Liver (tissue), 7 donors: ENCODE measurements at regions not wholly inside any gene's neighbourhood (a gene's known extent, or its start where the extent isn't known, plus 50 kb on each side); places are given as distances from the start of the nearest gene placed in this dataset.

Experiments
- DNase-seq: peaks from one replicate; pipeline ENCODE4 v3.0.0-alpha.2; 2017; ENCODE audit warnings: low spot score
- H3K27ac ChIP-seq, 2 donors: one replicate each; pipeline ENCODE4 v1.7.0; 2013; ENCODE audit warnings: inconsistent platforms in 2 of 2, low read length in 2 of 2, control low read depth in 1 of 2, low read depth in 1 of 2, mild to moderate bottlenecking in 1 of 2
- H3K27me3 ChIP-seq, 4 donors: one replicate each; pipeline versions ENCODE4 v1.6.1 to v1.7.0; 2013; ENCODE audit warnings: low read length in 3 of 4, inconsistent platforms in 1 of 4, mild to moderate bottlenecking in 1 of 4, moderate library complexity in 1 of 4; ENCODE audit not compliant: control insufficient read depth in 4 of 4, insufficient read depth in 4 of 4
- H3K36me3 ChIP-seq, 4 donors: one replicate each; pipeline versions ENCODE4 v1.6.1 to v1.7.0; 2013; ENCODE audit warnings: low read length in 3 of 4, mild to moderate bottlenecking in 3 of 4, low read depth in 1 of 4, moderate library complexity in 1 of 4; ENCODE audit not compliant: control insufficient read depth in 4 of 4, insufficient read depth in 3 of 4
- H3K4me1 ChIP-seq, 4 donors: one replicate each; pipeline versions ENCODE4 v1.6.1 to v1.7.0; 2013; ENCODE audit warnings: low read length in 3 of 4, mild to moderate bottlenecking in 3 of 4, moderate library complexity in 1 of 4; ENCODE audit not compliant: control insufficient read depth in 4 of 4, insufficient read depth in 4 of 4
- H3K4me3 ChIP-seq, 3 donors: one replicate each; pipeline versions ENCODE4 v1.6.1 to v1.7.0; 2013; ENCODE audit warnings: low read length in 3 of 3, control low read depth in 1 of 3, low read depth in 1 of 3, mild to moderate bottlenecking in 1 of 3
- H3K9ac ChIP-seq, 2 donors: one replicate each; pipeline ENCODE4 v1.7.0; 2013; ENCODE audit warnings: low read length in 2 of 2, mild to moderate bottlenecking in 2 of 2, moderate library complexity in 2 of 2, control low read depth in 1 of 2, low read depth in 1 of 2
- H3K9me3 ChIP-seq, 4 donors: one replicate each; pipeline versions ENCODE4 v1.6.1 to v1.7.0; 2013; ENCODE audit warnings: low read length in 3 of 4; ENCODE audit not compliant: control insufficient read depth in 4 of 4
- ATF3 ChIP-seq: IDR thresholded peaks from 2 replicates; pipeline ENCODE4 v1.6.1; 2016; ENCODE audit warnings: antibody characterized with exemption
- CTCF ChIP-seq: fragments of 150-350 bp; IDR thresholded peaks from 2 replicates; pipeline ENCODE4 v1.5.1; 2017; ENCODE audit warnings: improper control_type of control experiment, low read depth, low read length; ENCODE audit not compliant: missing input control
- EGR1 ChIP-seq, 2 donors: IDR thresholded peaks; 2 replicates each; pipeline ENCODE4 v1.6.1; 2016 to 2018; ENCODE audit warnings: antibody characterized with exemption in 2 of 2, low read depth in 2 of 2
- FOXA1 ChIP-seq: IDR thresholded peaks from 2 replicates; pipeline ENCODE4 v1.6.1; 2016; ENCODE audit warnings: antibody characterized with exemption
- FOXA2 ChIP-seq: IDR thresholded peaks from 2 replicates; pipeline ENCODE4 v1.6.1; 2016; ENCODE audit warnings: antibody characterized with exemption
- GABPA ChIP-seq, 2 donors: IDR thresholded peaks in 1 of 2; conservative IDR thresholded peaks in 1 of 2; 2 replicates each; pipeline ENCODE4 v1.6.1; 2016; ENCODE audit warnings: antibody characterized with exemption in 2 of 2, mild to moderate bottlenecking in 1 of 2, moderate library complexity in 1 of 2
- HNF4A ChIP-seq, 2 donors: conservative IDR thresholded peaks; 2 replicates each; pipeline ENCODE4 v1.6.1; 2016; ENCODE audit warnings: antibody characterized with exemption in 2 of 2, mild to moderate bottlenecking in 2 of 2
- HNF4G ChIP-seq: IDR thresholded peaks from 2 replicates; pipeline ENCODE4 v1.6.1; 2016; ENCODE audit warnings: antibody characterized with exemption
- JUND ChIP-seq, 2 donors: IDR thresholded peaks; 2 replicates each; pipeline ENCODE4 v1.6.1; 2016; ENCODE audit warnings: antibody characterized with exemption in 2 of 2
- NR2F2 ChIP-seq: IDR thresholded peaks from 2 replicates; pipeline ENCODE4 v1.6.1; 2016; ENCODE audit warnings: antibody characterized with exemption
- RXRA ChIP-seq, 2 donors: IDR thresholded peaks; 2 replicates each; pipeline ENCODE4 v1.6.1; 2017 to 2018; ENCODE audit warnings: antibody characterized with exemption in 2 of 2, mild to moderate bottlenecking in 1 of 2
- SP1 ChIP-seq: IDR thresholded peaks from 2 replicates; pipeline ENCODE4 v1.6.1; 2018; ENCODE audit warnings: antibody characterized with exemption, mild to moderate bottlenecking
- TAF1 ChIP-seq: conservative IDR thresholded peaks from 2 replicates; pipeline ENCODE4 v1.6.1; 2016; ENCODE audit warnings: antibody characterized with exemption, mild to moderate bottlenecking
- YY1 ChIP-seq: IDR thresholded peaks from 2 replicates; pipeline ENCODE4 v1.6.1; 2016; ENCODE audit warnings: antibody characterized with exemption, mild to moderate bottlenecking
- TF ChIP-seq, protein P1 (sequence below): IDR thresholded peaks from 2 replicates; pipeline ENCODE4 v1.6.1; 2016; ENCODE audit warnings: antibody characterized with exemption
- TF ChIP-seq, protein P2 (sequence below): IDR thresholded peaks from 2 replicates; pipeline ENCODE4 v1.6.1; 2016; ENCODE audit warnings: antibody characterized with exemption
- TF ChIP-seq, protein P3 (sequence below): IDR thresholded peaks from 2 replicates; pipeline ENCODE4 v1.6.1; 2016; ENCODE audit warnings: antibody characterized with exemption, mild to moderate bottlenecking
- donor health status: healthy.
- donor health status: healthy.
- donor health status: healthy.
- donor health status: healthy.

DNA sequence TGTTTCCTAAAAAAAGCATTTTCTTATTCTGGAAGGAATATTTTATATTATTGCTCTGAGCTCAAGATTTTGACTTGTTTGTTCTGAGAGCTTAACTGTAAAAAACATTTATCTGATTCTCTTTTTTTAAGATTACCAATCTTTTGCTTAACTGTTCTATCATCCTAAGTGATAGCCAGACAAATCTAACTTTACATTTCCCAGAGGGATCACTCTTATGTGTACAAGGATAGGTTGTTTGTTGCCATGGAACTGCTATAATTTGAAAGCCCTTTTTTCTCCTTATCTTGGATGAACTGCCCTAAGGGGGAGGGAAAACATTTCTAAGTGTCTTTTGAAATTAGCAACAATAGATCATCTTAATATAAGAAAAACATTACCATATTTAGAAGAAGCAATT lies 494.7 kb downstream of the TRAM1L1 start:
- Histone ChIP-seq H3K36me3 (no peaks in the 10 kb centered on the region), H3K9ac (no peak overlapping the region), H3K27me3 (no peaks in the 10 kb centered on the region), H3K27ac (no peak overlapping the region), H3K4me1 (no peaks in the 10 kb centered on the region), H3K4me3 (no peak overlapping the region), H3K9me3 (no peaks in the 10 kb centered on the region)
- DNase-seq: no peak
- TF ChIP-seq YY1 (no peak), FOXA2 (no peak), ATF3 (no peak), GABPA (IDR thresholded peaks at IDR 0.05 in 1 of 2, conservative IDR thresholded peaks at IDR 0.05 in 1 of 2) (no peak), EGR1 (IDR thresholded peaks at IDR 0.05; ENCODE audit: low read depth in 2 of 2) (no peak), TAF1 (no peak), HNF4A (conservative IDR thresholded peaks at IDR 0.05) (no peak), SP1 (no peak), FOXA1 (no peak), CTCF (no peak), HNF4G (no peak), RXRA (IDR thresholded peaks at IDR 0.05) (no peak), JUND (IDR thresholded peaks at IDR 0.05) (no peak), NR2F2 (no peak)
- TF ChIP-seq, protein P1, sequence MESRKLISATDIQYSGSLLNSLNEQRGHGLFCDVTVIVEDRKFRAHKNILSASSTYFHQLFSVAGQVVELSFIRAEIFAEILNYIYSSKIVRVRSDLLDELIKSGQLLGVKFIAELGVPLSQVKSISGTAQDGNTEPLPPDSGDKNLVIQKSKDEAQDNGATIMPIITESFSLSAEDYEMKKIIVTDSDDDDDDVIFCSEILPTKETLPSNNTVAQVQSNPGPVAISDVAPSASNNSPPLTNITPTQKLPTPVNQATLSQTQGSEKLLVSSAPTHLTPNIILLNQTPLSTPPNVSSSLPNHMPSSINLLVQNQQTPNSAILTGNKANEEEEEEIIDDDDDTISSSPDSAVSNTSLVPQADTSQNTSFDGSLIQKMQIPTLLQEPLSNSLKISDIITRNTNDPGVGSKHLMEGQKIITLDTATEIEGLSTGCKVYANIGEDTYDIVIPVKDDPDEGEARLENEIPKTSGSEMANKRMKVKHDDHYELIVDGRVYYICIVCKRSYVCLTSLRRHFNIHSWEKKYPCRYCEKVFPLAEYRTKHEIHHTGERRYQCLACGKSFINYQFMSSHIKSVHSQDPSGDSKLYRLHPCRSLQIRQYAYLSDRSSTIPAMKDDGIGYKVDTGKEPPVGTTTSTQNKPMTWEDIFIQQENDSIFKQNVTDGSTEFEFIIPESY: no peak
- TF ChIP-seq, protein P2, sequence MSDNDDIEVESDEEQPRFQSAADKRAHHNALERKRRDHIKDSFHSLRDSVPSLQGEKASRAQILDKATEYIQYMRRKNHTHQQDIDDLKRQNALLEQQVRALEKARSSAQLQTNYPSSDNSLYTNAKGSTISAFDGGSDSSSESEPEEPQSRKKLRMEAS: no peak
- TF ChIP-seq, protein P3, sequence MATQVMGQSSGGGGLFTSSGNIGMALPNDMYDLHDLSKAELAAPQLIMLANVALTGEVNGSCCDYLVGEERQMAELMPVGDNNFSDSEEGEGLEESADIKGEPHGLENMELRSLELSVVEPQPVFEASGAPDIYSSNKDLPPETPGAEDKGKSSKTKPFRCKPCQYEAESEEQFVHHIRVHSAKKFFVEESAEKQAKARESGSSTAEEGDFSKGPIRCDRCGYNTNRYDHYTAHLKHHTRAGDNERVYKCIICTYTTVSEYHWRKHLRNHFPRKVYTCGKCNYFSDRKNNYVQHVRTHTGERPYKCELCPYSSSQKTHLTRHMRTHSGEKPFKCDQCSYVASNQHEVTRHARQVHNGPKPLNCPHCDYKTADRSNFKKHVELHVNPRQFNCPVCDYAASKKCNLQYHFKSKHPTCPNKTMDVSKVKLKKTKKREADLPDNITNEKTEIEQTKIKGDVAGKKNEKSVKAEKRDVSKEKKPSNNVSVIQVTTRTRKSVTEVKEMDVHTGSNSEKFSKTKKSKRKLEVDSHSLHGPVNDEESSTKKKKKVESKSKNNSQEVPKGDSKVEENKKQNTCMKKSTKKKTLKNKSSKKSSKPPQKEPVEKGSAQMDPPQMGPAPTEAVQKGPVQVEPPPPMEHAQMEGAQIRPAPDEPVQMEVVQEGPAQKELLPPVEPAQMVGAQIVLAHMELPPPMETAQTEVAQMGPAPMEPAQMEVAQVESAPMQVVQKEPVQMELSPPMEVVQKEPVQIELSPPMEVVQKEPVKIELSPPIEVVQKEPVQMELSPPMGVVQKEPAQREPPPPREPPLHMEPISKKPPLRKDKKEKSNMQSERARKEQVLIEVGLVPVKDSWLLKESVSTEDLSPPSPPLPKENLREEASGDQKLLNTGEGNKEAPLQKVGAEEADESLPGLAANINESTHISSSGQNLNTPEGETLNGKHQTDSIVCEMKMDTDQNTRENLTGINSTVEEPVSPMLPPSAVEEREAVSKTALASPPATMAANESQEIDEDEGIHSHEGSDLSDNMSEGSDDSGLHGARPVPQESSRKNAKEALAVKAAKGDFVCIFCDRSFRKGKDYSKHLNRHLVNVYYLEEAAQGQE: no peak

- H3K4me1 ChIP-seq: no peaks in the 10 kb centered on the region
- no peak overlapping the region for H3K27ac ChIP-seq
- no peaks in the 10 kb centered on the region for H3K9me3 ChIP-seq
- no peak for DNase-seq
- no peaks in the 10 kb centered on the region for H3K36me3 ChIP-seq
- H3K4me3 ChIP-seq: no peak overlapping the region
- no peaks in the 10 kb centered on the region for H3K27me3 ChIP-seq
- H3K9ac ChIP-seq: no peak overlapping the region
- TF ChIP-seq FOXA2: no peak
- no peak for TF ChIP-seq ATF3
- TF ChIP-seq, protein P1: no peak
- TF ChIP-seq CTCF: no peak
- TF ChIP-seq TAF1: no peak
- no peak for TF ChIP-seq GABPA (IDR thresholded peaks at IDR 0.05 in 1 of 2, conservative IDR thresholded peaks at IDR 0.05 in 1 of 2)
- no peak for TF ChIP-seq NR2F2
- TF ChIP-seq JUND (IDR thresholded peaks at IDR 0.05): no peak
These were observed 496.6 kb downstream of the TRAM1L1 start for GRCh38 chr4:116588783-116589182.
